SK-N-MC (cell line): ENCODE measurements at regions not wholly inside any gene's neighbourhood (a gene's known extent, or its start where the extent isn't known, plus 50 kb on each side); places are given as distances from the start of the nearest gene placed in this dataset.

Experiments
- EZH2 ChIP-seq: fragments of 200-600 bp; sonication (generic); IDR thresholded peaks from one replicate; pipeline ENCODE4 v1.6.1; 2017; ENCODE audit warnings: antibody characterized with exemption
- POLR2AphosphoS5 ChIP-seq: IDR thresholded peaks from 2 replicates; pipeline ENCODE4 v1.6.1; 2012; ENCODE audit warnings: mild to moderate bottlenecking, low read depth, low read length, borderline replicate concordance

- TF ChIP-seq POLR2AphosphoS5, result no peak
- TF ChIP-seq EZH2, result no peak
Observed at GRCh38 chr14:104425763-104426646, 153.6 kb upstream of the C14orf180 start.
